ENCODE measurements at regions not wholly inside any gene's neighbourhood (a gene's known extent, or its start where the extent isn't known, plus 50 kb on each side); places are given as distances from the start of the nearest gene placed in this dataset.

DNA sequence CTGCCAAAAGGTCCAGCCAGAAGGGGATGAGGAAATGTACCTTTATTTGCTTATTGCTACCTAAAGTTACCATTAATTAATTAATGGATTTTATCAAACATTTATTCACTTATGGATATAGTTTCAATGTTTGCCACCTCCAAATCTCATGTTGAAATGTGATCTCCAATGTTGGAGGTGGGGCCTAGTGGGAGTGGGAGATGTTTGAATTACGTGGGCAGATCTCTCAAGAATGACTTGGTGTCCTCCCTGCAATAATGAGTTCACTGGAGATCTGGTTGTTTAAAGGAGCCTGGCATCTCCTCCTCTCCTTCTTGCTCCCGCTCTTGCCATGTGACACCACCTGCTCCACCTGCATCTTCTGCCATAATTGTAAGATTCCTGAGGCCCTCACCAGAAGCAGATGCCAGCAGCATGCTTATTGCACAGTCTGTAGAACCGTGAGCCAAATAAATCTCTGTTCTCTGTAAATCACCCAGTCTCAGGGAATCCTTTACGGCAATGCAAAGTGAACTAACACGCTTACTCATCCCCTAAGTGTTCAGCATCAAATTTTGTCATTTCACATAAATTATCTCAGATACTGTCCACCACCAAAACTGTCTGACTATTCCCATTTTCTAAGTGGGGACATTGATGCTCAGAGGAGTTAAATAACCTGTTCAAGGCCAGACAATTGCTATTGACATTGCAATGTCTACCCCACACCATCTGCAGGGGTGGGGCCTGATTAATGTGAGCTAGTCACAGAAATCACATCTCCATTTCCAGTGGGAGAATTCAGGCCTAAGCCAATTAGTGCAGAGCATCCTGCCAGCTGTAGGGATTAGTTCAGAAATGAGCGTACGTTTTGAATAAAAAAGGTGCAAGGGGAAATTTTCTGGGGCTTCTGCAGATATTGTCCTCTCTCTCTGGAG lies 51.6 kb upstream of the SYN3 start:
- CTCF ChIA-PET, result no interaction called here
- DNase-seq (ENCODE audit: low read depth, low spot score), result no peak
- intact Hi-C loops (cut with micrococcal nuclease), result no loop called here
- Histone ChIP-seq H4K20me1 (replicated peaks; ENCODE audit: control insufficient read depth, extremely low read depth, insufficient read depth, low read length) (no peaks in the 10 kb centered on the region), H3K9me3 (replicated peaks; ENCODE audit: control insufficient read depth, insufficient read depth, low read length) (peaks cover 5% of the 10 kb centered on the region), H3K4me2 (ENCODE audit: insufficient read depth, low read length) (no peak overlapping the region), H3K27ac (ENCODE audit: insufficient read depth, low read depth, low read length) (no peak overlapping the region), H3K4me3 (replicated peaks in 1 of 3; ENCODE audit: insufficient read depth in 1 of 3, low read depth in 1 of 3, low read length in 3 of 3) (no peak overlapping the region), H3K9me1 (replicated peaks; ENCODE audit: control insufficient read depth, extremely low read depth, insufficient read depth, low read length) (no peaks in the 10 kb centered on the region), H3K27me3 (ENCODE audit: control insufficient read depth in 2 of 2, insufficient read depth in 2 of 2, low read length in 2 of 2) (no peaks in the 10 kb centered on the region), H3K79me2 (ENCODE audit: control insufficient read depth, insufficient read depth, low read length) (no peaks in the 10 kb centered on the region), H3K4me1 (ENCODE audit: control insufficient read depth, extremely low read depth, insufficient read depth, low read length) (no peaks in the 10 kb centered on the region), H3K9ac (replicated peaks; ENCODE audit: extremely low read depth, insufficient read depth, low read length) (no peak overlapping the region), H3K36me3 (ENCODE audit: control insufficient read depth in 2 of 2, extremely low read depth in 1 of 2, insufficient read depth in 2 of 2, low read length in 2 of 2) (no peaks in the 10 kb centered on the region), H2AFZ (ENCODE audit: low read depth, low read length) (no peak overlapping the region)
- no peak for FAIRE-seq
- TF ChIP-seq POLR2A (IDR thresholded peaks at IDR 0.05; ENCODE audit: low read depth, low read length), result no peak
- TF ChIP-seq FOS (IDR thresholded peaks at IDR 0.05; ENCODE audit: borderline replicate concordance, insufficient read depth, low read length), result no peak
- no peak for TF ChIP-seq JUN (IDR thresholded peaks at IDR 0.05; ENCODE audit: borderline replicate concordance, insufficient read depth, insufficient read length, low read depth)
- TF ChIP-seq, protein P1, sequence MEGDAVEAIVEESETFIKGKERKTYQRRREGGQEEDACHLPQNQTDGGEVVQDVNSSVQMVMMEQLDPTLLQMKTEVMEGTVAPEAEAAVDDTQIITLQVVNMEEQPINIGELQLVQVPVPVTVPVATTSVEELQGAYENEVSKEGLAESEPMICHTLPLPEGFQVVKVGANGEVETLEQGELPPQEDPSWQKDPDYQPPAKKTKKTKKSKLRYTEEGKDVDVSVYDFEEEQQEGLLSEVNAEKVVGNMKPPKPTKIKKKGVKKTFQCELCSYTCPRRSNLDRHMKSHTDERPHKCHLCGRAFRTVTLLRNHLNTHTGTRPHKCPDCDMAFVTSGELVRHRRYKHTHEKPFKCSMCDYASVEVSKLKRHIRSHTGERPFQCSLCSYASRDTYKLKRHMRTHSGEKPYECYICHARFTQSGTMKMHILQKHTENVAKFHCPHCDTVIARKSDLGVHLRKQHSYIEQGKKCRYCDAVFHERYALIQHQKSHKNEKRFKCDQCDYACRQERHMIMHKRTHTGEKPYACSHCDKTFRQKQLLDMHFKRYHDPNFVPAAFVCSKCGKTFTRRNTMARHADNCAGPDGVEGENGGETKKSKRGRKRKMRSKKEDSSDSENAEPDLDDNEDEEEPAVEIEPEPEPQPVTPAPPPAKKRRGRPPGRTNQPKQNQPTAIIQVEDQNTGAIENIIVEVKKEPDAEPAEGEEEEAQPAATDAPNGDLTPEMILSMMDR (IDR thresholded peaks at IDR 0.05; ENCODE audit: extremely low read depth in 1 of 2, insufficient read depth in 1 of 2, low read depth in 1 of 2, low read length in 2 of 2), result no peak
- TF ChIP-seq MYC (IDR thresholded peaks at IDR 0.05; ENCODE audit: low read depth, low read length), result no peak
- TF ChIP-seq GATA2 (IDR thresholded peaks at IDR 0.05; ENCODE audit: insufficient read depth, insufficient read length, low read depth, low read length), result no peak
- TF ChIP-seq POLR2AphosphoS5 (IDR thresholded peaks at IDR 0.05; ENCODE audit: insufficient read depth, low read depth, low read length), result no peak
- TF ChIP-seq, protein P2, sequence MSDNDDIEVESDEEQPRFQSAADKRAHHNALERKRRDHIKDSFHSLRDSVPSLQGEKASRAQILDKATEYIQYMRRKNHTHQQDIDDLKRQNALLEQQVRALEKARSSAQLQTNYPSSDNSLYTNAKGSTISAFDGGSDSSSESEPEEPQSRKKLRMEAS (IDR thresholded peaks at IDR 0.05; ENCODE audit: insufficient read depth, insufficient read length), result no peak
- no peak for TF ChIP-seq EZH2 (IDR thresholded peaks at IDR 0.05; ENCODE audit: borderline replicate concordance, low read depth, low read length, severe bottlenecking)
- no TSS peak for BruUV-seq (replicated peaks)
- dilution Hi-C loops (cut with MboI; ENCODE audit: extremely low pct_ligation_motif_present, low sequenced_read_pairs), result no loop called here
- POLR2A ChIA-PET, result no interaction called here

Measured in endothelial cell of umbilical vein (primary cell).